MM.1S (cell line): ENCODE measurements at regions not wholly inside any gene's neighbourhood (a gene's known extent, or its start where the extent isn't known, plus 50 kb on each side); places are given as distances from the start of the nearest gene placed in this dataset.

ENCODE experiments used
- CTCF ChIP-seq: fragments of 300-600 bp; sonication (generic); IDR thresholded peaks from 2 replicates; pipeline ENCODE4 v1.5.1; 2016; ENCODE audit warnings: antibody characterized with exemption, low read length, mixed read lengths
- EZH2phosphoT487 ChIP-seq: fragments of 300-600 bp; sonication (generic); IDR thresholded peaks from 2 replicates; pipeline ENCODE4 v1.6.1; 2018; ENCODE audit warnings: antibody characterized with exemption, low read length

- no peak for TF ChIP-seq CTCF
- no peak for TF ChIP-seq EZH2phosphoT487
Measured at GRCh38 chr21:22225299-22225698, 1227.1 kb downstream of the NCAM2 start.
